ENCODE measurements at regions not wholly inside any gene's neighbourhood (a gene's known extent, or its start where the extent isn't known, plus 50 kb on each side); places are given as distances from the start of the nearest gene placed in this dataset.
"Not testable (repeated sequence)": the region's sequence is repeated elsewhere in the genome, so short reads cannot be mapped to it uniquely, and the experiment has no call there.

DNA sequence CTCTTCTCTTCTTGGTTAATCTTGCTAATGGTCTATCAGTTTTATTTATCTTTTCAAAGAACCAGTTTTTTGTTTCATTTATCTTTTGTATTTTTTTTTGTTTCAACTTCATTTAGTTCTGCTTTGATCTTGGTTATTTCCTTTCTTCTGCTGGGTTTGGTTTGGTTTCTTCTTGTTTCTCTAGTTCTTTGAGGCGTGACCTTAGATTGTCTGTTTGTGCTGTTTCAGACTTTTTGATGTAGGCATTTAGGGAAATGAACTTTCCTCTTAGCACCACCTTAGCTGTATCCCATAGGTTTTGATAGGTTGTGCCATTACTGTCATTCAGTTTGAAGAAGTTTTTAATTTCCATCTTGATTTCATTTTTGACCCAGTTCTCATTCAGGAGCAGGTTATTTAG lies 107.0 kb upstream of the S1PR3 start:
- DNase-seq: not testable (repeated sequence)

DNA sequence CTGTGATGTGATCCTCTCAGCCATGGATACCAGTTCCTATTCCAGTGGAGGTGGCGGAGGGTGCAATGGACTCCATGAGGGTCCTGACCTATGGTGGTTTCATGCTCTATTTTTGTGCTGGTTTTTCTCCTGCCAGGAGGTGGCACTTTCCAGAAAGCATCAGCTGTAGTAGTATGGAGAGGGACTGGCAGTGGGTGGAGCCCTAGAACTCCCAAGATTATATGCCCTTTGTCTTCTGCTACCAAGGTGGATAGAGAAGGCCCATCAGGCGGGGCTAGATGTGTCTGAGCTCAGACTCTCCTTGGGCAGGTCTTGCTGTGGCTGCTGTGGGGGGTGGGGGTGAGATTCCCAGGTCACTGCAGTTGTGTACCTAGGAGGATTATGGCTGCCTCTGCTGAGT lies 104.5 kb upstream of the S1PR3 start:
- not testable (repeated sequence) for DNase-seq

DNA sequence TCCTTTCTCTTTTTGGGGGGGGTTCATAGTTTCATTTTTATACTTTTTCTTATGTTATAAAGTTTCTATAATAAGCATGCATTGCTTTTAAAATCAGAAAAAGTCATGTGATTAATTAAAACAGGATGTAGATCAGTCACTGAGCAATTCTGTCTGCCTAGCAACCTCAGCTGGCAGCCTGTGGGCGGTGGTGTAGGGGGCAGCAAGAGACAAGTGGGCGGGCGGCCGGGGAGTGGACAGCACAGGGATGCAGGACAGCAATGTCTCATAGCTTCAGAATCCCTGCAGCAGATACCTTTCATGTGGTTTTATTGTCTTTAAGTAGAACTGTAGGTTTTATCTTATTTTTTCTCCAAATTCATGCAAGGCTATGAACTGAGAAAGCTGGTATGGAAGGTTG lies 101.9 kb upstream of the S1PR3 start:
- DNase-seq: no peak

DNA sequence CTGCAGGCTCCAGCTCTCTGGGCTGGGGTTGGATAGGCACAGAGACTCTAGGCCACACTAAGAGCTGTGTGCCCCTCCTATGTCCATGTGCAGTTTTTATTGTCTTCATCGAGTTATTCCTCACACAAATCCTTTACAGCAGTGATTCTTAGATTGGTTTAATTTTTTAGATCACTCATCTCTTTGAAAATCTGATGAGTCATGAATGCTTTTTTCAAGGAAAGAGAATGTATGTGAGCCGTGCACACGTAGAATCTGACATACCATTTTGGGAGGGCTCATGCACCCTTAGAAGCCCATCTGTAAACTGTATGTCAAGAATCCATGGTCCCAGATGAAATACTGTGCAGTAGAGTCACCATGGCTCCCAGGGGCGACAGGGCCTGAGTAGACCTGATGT lies 100.7 kb upstream of the S1PR3 start:
- DNase-seq: no peak

DNA sequence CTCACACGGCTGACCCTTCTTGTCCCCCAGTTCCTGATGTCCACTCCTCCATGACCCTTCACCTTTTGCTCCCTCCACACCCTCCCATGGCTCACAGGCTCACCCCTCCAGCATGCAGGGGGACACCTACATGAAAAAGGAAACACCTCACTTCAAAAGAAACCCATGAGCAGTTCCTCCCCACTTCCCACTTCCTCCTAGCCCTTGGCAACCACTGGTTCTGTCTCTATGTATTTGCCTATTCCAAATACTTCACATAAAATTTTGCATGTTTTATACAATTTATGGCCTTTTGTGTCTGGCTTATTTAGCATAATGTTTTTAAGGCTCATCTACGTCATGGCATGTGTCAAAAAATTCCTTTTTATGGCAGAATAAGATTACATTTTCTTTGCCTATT lies 100.2 kb upstream of the S1PR3 start:
- DNase-seq: no peak

DNA sequence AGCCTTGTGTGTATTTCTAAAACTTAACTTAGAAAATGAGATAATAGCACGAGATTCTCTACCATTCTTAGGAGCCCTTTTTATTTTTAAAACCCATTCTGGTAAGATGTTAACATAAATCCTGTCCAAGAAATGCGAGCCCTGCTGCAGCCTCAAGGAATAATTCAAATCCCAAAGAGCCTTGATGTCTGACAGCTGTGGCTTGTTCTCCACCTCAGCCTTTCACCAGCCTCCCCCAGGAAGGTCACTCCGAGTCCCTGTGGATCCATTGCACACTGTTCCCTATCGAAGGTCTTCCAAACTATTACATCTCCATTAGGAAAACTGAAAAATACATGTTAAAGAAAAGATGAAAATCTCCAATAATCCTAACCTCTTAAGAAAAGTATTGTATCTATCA lies 98.5 kb upstream of the S1PR3 start:
- DNase-seq: no peak

DNA sequence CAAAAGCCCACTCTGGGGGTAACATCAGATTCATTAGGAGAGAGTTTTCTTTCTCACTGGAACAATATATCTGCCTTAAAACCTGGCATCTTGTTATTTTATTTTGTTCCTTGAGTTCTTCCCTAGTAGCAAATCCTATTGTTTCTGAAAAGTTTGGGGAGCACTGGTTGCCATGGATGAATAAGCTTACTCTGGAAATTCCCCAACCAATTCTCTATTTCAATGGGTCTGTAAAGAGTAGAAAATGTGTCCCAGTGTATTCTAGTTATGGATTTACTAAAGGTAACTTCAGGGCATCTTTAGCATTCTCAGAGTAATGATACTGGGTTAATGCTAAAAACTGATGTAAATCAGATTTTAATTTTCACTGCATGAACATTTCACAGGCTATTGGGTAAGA lies 94.2 kb upstream of the S1PR3 start:
- no peak for DNase-seq

DNA sequence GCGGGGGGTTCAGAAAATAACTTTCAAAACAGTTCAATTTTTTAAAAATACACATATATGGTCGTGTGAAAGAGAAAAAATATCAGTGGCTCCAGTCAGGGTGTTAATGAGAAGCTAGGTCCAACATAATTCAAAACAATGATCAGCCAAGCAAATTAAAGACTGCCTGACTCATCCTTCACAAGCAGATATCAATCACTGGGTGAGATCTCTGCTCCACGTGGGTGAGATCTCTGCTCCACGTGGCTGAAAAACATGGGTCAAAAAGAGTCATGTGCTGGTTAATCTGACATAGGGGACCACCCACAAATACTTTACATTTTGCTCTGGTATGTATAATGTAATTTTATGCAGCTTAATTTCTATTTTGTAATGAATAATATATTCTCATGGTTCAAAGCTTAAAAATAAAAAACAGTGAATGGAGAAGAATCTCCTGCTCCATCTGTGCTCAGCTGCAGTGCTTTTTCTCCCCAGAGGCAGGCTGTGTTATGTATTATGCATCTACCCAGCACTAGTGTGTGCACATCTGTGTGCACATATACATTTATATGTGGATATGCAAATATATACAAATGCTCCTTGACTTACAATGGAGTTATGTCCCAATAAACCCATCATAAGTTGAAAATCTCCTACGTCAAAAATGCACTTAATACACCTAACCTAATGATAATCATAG lies 93.1 kb upstream of the S1PR3 start:
- DNase-seq: no peak

DNA sequence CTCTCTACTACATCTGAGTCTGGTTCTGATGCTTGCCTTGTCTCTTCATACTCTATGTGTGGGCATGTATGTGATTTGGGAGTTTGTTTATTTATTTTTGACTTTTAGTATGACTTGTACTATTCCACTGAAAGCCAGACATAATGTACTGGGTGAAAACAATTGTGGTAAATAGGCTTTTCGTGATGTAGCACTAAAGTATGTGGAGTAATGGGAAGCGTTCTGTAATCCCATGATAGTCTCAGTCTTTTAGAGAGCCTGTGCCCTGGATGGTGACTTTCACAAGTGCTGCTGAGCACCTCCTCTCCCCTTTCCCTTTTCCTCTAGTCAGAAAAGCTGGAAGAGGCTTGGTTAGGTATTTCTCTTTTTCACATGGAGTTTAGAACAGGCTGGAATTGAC lies 85.8 kb upstream of the S1PR3 start:
- no peak for DNase-seq

DNA sequence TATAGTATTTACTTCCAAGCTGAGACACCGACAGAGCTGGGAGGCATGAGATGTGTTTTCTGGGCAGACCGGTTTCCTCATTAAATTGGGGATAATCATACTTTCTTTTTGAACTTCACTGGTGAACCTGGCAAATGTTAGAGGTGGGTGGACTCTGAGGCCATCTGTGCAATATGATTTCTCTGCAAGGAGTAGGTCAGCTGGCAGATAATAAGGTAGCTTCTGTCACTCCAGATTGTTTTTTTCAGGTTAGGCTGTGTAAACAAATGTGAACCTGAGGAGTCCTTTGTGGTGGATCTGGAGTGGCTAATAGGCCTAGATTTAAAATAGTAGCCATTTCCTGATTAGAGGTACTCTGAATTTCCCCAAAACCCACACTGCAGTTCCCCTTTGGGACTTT lies 75.4 kb upstream of the S1PR3 start:
- peak; percentile 78 for DNase-seq

DNA sequence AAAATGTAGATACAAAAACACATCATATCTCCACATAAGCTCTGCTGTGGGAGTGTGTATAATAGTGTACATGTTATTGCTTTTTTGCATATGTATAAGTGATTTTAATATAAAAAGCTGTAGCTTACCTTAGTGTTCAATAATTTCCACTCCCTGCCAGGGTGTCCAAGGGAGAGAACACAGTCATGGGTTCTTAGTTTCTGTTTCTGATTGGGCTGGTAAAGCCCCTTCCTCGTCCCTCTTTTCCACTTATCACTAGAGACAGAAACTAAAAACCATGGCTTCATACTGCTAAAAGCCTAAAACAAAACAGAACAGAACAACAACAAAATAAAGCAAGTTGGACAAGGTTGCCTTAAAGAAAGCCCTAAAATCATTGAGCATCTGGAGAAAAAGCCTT lies 74.4 kb upstream of the S1PR3 start:
- DNase-seq: no peak

DNA sequence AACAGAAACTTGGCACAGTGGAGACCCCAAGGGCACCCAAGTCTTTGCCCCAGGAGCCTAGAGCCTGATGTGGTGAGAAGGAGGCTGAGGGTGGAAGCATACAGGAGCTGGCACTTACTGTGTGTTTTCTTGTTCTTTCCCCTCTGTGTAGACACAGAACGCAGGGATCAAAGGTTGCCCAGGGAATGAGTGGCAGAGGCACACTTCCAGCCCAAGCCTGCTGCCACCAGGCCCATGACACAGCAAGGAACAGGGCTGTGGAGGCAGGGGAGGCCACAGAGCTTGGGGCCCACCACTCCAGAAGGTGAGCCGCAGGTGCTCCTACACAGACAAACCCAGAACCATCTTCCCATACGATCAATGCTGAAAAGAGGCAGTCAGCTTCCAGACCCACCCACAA lies 73.9 kb upstream of the S1PR3 start:
- DNase-seq: no peak

DNA sequence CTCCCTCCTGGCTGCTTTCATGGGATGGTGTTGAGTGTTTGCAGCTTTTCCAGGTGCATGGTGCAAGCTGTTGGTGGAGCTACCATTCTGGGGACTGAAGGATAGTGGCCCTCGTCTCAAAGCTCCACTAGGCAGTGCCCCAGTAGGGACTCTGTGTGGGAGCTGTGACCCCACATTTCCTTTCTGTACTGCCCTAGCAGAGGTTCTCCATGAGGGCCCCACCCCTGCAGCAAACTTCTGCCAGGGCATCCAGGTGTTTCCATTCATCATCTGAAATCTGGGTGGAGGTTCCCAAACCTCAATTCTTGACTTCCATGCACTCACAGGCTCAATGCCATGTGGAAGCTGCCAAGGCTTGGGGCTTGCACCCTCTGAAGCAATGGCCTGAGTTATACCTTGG lies 72.7 kb upstream of the S1PR3 start:
- not testable (repeated sequence) for DNase-seq

DNA sequence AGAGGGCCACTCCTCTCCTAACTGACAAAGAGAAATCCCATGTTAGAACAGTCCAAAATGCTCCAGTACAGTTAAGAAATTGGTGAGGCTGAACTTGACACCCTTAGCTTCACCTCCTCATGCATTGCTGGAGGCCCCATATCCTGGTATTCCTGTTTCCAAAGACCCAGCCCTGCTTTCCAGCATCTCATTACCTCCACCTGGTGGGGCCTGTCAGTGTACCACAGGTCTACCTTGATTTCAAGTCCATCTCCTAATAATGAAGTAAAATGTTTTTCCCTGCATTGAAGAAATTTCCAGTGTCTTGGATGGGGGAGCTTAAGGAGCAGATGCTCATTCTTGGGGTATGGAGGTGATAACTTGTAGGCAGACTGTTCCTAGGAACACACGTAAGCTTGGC lies 70.6 kb upstream of the S1PR3 start:
- DNase-seq: peak; percentile 2

DNA sequence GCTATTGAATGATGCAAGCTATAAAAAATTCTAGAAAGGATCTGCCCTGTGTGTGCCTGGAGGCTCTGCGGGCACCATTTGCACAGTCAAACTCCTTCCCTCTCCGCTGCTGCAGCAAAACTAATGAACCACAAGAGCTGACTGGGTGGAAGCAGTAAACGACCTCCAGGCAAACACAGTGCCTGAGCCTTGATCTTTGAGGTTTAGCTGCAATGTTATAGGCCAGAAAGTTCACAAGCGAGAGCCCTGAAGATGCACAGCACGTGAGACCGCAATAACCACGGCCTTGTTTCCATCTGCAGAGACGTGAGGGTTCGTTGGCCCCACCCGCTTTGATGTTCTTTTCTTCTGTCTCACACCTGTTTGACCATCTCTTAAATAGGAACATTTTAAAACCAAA lies 69.2 kb upstream of the S1PR3 start:
- DNase-seq: no peak

DNA sequence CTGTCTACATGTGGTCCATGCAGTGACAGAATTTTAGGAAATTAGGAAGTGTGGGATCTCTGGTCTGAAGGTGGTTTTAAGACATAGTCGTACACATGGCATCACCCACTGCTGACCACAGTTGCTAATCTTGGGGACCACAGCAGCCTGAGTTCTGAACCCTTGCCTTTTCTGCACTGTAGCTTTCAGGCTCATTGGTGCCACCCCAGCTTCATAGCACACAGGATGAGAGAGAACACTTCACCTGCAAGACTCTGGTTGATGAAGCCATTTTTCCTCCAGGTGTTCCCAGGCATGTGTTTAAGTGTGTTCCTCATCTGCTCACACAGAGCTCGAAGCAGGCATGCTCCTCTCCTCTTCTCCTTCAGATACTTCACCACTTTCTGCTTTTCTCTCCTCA lies 68.2 kb upstream of the S1PR3 start:
- no peak for DNase-seq

DNA sequence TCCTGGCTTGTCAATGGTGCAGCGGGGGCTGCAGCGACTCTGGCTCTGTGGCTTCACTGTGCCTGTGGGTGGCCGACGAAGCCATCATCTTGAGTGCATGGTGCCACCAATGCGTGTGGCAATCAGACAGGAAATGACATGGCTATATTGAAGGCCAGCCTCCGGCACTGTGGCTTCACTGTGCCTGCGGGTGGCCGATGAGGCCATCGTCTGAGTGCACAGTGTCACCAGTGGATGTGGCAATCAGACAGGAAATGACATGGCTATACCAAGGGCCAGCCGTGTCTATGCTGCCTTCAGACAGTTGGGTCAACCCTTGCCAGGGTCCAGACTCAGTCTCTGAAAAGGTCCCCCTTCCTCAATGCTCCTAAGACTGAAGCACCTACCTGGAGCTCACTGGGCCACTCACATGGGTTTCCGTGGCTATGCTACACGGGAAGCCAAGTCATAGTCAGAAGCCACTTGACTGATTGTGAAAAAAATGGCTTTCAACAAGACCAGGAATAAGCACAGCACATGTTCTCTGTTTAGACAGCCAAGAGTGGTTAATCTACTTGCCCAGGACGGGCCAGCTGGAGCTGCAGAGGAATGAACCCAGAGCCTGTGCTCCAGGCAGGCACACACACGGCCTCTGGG lies 67.5 kb upstream of the S1PR3 start:
- DNase-seq: peak; percentile 2

DNA sequence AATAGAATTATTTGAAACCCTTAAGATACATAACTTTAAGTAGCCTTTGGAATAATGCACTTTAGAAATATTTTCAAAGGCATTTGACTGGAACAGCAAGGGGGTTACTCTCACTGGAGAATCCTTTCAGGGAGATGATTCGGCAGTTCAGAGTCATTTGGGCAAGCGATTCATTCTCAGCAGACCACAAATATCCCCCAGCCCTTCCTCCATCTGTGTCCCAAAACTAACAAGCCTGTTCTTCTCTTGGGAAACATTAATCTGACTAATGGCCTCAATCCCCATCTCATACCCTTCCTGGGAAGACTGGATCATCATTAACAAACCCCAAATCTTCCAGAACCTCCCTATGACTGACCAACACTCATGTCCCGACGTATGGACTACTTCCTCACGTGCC lies 65.8 kb upstream of the S1PR3 start:
- DNase-seq: no peak

DNA sequence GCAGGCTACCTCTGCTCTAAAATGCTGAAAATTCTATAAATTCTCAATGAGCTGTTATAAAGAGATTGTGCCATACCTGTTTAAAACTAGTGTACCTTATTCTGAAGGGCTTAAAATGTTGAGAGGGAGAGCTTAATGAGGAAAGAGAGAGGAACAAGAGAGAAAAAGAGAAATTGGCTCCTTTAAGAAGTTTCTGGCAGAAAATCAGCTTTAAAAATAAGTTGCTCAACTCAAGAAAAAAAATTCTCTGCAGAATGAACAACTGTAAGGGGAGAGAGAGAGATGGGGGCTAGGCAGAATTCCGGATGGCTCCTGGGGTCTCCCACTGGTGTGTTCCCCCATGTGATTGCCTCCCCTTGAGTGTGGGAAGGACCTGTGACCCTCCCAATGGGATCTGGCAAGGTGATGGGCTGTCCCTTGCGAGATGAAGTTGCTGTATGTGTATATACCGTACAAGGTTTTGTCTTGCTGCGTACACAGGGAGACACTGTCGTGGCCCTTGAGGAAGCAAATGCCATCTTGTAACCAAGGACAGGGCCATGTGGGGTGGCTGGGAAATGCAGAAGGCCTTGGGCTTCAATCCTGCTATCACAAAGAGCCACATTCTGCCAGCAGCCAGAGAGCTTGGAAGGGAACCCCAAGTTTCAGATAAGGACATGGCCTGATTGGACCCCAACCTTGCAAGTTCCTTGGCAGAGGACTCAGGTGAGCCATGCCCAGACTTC lies 64.3 kb upstream of the S1PR3 start:
- no peak for DNase-seq

DNA sequence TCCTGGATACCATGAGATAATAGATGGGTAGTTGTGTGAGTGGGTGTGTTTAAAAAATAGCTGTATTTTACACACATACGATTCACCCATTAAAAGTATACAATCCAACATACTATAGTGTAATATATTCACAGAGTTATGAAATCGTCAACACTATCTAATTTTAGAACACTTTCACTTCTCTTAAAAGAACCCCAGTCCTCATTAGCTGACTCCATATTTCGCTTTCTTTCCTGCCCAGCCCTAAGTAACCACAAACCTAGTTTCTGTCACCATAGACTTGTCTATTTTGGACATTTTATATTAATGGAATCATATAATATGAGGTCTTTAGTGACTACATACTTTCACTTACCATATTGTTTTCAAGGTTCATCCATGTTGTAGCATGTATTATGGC lies 63.8 kb upstream of the S1PR3 start:
- DNase-seq: no peak

DNA sequence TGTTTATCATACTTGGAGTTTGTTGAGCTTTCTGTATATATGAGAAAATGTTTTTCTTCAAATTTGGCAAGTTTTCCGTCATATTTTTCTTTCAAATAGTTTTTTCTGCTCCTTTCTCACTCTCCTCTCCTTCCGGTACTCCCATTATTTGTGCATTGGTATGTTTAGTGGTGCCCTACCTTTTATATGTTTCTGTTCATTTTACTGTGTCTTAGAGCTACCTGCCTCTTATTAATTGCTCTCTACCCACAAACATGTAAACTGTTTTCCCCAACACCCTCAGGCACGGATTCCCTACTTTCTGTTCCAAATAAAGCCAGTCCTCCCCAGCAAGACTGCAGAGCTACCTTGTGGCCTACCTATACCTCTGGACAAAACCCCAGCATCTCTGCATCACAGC lies 60.6 kb upstream of the S1PR3 start:
- DNase-seq: no peak

DNA sequence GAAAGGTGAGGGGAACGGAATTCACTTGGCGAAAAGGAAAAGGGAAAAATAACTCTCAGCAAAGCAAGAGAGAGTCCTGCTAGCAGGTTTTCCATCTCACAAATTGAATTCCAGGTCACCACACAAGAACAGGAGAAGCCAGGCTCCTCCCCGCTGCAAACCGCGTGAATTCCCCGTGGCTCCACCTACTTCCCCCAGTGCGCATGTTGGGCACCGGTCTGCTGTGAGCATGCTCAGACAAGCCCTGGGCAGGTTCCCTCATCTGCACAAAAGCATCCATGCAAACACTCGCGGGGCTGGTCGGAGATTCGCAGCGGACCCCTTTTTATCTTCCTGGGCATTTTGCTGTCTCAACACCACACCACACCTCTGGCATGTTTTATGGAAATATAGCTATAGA lies 58.5 kb upstream of the S1PR3 start:
- DNase-seq: no peak

DNA sequence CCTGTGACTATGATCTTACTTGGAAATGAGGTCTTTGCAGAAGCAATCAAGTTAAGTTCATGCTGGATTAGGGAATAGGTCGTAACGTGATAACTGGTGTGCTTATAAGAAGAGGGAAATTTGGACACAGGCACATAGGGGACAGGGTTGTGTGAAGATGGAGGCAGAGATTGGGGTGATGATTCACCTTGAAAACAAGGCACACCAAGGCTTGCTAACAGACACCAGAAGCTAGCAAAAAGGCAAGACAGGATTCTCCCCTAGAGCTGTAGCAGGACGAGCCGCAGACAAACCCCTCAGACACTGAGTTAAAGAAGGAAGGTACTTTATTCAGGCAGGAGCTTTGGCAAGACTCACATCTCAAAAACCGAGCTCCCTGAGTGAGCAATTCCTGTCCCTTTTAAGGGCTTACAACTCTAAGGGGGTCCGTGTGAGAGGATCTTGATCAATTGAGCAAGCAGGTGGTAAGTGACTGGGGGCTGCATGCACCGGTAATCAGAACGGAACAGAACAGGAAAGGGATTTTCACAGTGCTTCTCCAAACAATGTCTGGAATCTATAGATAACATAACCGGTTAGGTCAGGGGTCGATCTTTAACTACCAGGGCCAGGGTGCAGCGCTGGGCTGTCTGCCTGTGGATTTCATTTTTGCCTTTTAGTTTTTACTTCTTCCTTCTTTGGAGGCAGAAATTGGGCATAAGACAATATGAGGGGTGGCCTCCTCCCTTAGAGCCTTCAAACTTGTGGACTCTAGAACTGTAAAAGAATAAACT lies 57.5 kb upstream of the S1PR3 start:
- DNase-seq: no peak

Measured in DMS153 (cell line).